ENCODE measurements at regions not wholly inside any gene's neighbourhood (a gene's known extent, or its start where the extent isn't known, plus 50 kb on each side); places are given as distances from the start of the nearest gene placed in this dataset.

- Histone ChIP-seq H3K4me1 (no peaks in the 10 kb centered on the region), H3K27me3 (no peaks in the 10 kb centered on the region), H3K27ac (no peak overlapping the region), H3K4me3 (no peak overlapping the region), H3K36me3 (no peaks in the 10 kb centered on the region), H3K9me3 (no peaks in the 10 kb centered on the region)
- DNase-seq (no peak), ATAC-seq (peak; percentile 54)
- no peak for TF ChIP-seq CTCF (IDR thresholded peaks at IDR 0.05)
- intact Hi-C loops (cut with DNase I) = no loop called here
Measured at GRCh38 chrX:46260499-46260898, 284.7 kb downstream of the ZNF674 start.

GRCh38 chrX:46258356-46258755, 286.9 kb downstream of the ZNF674 start:
- intact Hi-C loops (cut with DNase I) = no loop called here
- no peak for DNase-seq

GRCh38 chrX:46257451-46257879, 287.8 kb downstream of the ZNF674 start:
- Histone ChIP-seq H3K36me3 (no peaks in the 10 kb centered on the region), H3K27me3 (no peaks in the 10 kb centered on the region), H3K9me3 (no peaks in the 10 kb centered on the region), H3K4me1 (no peaks in the 10 kb centered on the region), H3K27ac (no peak overlapping the region), H3K4me3 (no peak overlapping the region)
- intact Hi-C loops (cut with DNase I) = no loop called here
- no peak for ATAC-seq
- no peak for DNase-seq
- TF ChIP-seq CTCF (IDR thresholded peaks at IDR 0.05) = no peak

More at GRCh38 chrX:46258356-46258755, 286.9 kb downstream of the ZNF674 start:
- no peak overlapping the region for H3K27ac ChIP-seq
- no peaks in the 10 kb centered on the region for H3K4me1 ChIP-seq
- no peak overlapping the region for H3K4me3 ChIP-seq
- H3K36me3 ChIP-seq = no peaks in the 10 kb centered on the region
- no peak for TF ChIP-seq CTCF (IDR thresholded peaks at IDR 0.05)
- no peaks in the 10 kb centered on the region for H3K9me3 ChIP-seq
- no peak for ATAC-seq
- no peaks in the 10 kb centered on the region for H3K27me3 ChIP-seq

- ATAC-seq = no peak
- intact Hi-C loops (cut with DNase I) = no loop called here
- no peak for TF ChIP-seq CTCF (IDR thresholded peaks at IDR 0.05)
Measured at GRCh38 chrX:46256875-46257274, 288.3 kb downstream of the ZNF674 start.

GRCh38 chrX:46255046-46255445, 290.2 kb downstream of the ZNF674 start:
- no peak for TF ChIP-seq CTCF (IDR thresholded peaks at IDR 0.05)
- ATAC-seq (no peak), DNase-seq (no peak)
- intact Hi-C loops (cut with DNase I) = no loop called here
- H3K27me3 ChIP-seq = no peaks in the 10 kb centered on the region
- H3K4me3 ChIP-seq = no peak overlapping the region
- H3K27ac ChIP-seq = no peak overlapping the region
- no peaks in the 10 kb centered on the region for H3K4me1 ChIP-seq
- no peaks in the 10 kb centered on the region for H3K36me3 ChIP-seq
- H3K9me3 ChIP-seq = no peaks in the 10 kb centered on the region

More at GRCh38 chrX:46256875-46257274, 288.3 kb downstream of the ZNF674 start:
- Histone ChIP-seq H3K4me1 (no peaks in the 10 kb centered on the region), H3K36me3 (no peaks in the 10 kb centered on the region), H3K9me3 (no peaks in the 10 kb centered on the region), H3K4me3 (no peak overlapping the region), H3K27ac (no peak overlapping the region), H3K27me3 (no peaks in the 10 kb centered on the region)
- DNase-seq = no peak

- Histone ChIP-seq H3K4me1 (no peaks in the 10 kb centered on the region), H3K27me3 (no peaks in the 10 kb centered on the region), H3K27ac (no peak overlapping the region), H3K9me3 (no peaks in the 10 kb centered on the region), H3K36me3 (no peaks in the 10 kb centered on the region), H3K4me3 (no peak overlapping the region)
- ATAC-seq (no peak), DNase-seq (no peak)
- no peak for TF ChIP-seq CTCF (IDR thresholded peaks at IDR 0.05)
- intact Hi-C loops (cut with DNase I) = no loop called here
Measured at GRCh38 chrX:46254641-46255040, 290.6 kb downstream of the ZNF674 start.

All from upper lobe of right lung (tissue), 1 donor.